RWPE2 (cell line): ENCODE measurements at regions not wholly inside any gene's neighbourhood (a gene's known extent, or its start where the extent isn't known, plus 50 kb on each side); places are given as distances from the start of the nearest gene placed in this dataset.

Experiments used
- ATAC-seq: fragments of 200-7000 bp; cut with Tn5 transposase; 3 replicates; pipeline ENCODE4 v1.9.1; 2021; ENCODE audit warnings: low read depth
- DNase-seq: peaks from one replicate; pipeline ENCODE4 v3.0.0-alpha.2; 2020; ENCODE audit warnings: low spot score
- H3K27ac ChIP-seq: fragments of 450-650 bp; 2 replicates; pipeline ENCODE4 v1.5.1; 2017; ENCODE audit warnings: mild to moderate bottlenecking; ENCODE audit not compliant: poor library complexity, severe bottlenecking
- H3K27me3 ChIP-seq: fragments of 250-450 bp; sonication (Bioruptor Pico); 2 replicates; pipeline ENCODE4 v1.5.1; 2021; ENCODE audit warnings: mild to moderate bottlenecking, moderate library complexity; ENCODE audit not compliant: insufficient read depth, poor library complexity, severe bottlenecking
- H3K36me3 ChIP-seq: fragments of 250-450 bp; sonication (Bioruptor Pico); 2 replicates; pipeline ENCODE4 v1.5.1; 2020; ENCODE audit warnings: low read depth, mild to moderate bottlenecking, moderate library complexity
- H3K4me1 ChIP-seq: fragments of 250-450 bp; sonication (Bioruptor Pico); 2 replicates; pipeline ENCODE4 v1.5.1; 2021; ENCODE audit warnings: mild to moderate bottlenecking, moderate library complexity; ENCODE audit not compliant: insufficient read depth, poor library complexity, severe bottlenecking
- H3K4me3 ChIP-seq: fragments of 250-450 bp; sonication (Bioruptor Pico); 2 replicates; pipeline ENCODE4 v1.5.1; 2021; ENCODE audit warnings: mild to moderate bottlenecking, moderate library complexity; ENCODE audit not compliant: severe bottlenecking
- H3K9me3 ChIP-seq: fragments of 250-450 bp; sonication (Bioruptor Pico); 2 replicates; pipeline ENCODE4 v1.5.1; 2021; ENCODE audit warnings: mild to moderate bottlenecking, moderate library complexity; ENCODE audit not compliant: severe bottlenecking
- CTCF ChIP-seq: fragments of 450-650 bp; IDR thresholded peaks from one replicate; pipeline ENCODE4 v1.5.1; 2017; ENCODE audit warnings: mild to moderate bottlenecking, moderate library complexity; ENCODE audit not compliant: poor library complexity, severe bottlenecking

- no peak for ATAC-seq
- TF ChIP-seq CTCF, result no peak
Observed at GRCh38 chr1:238099871-238100270, 209.1 kb upstream of the ZP4 start.

DNA sequence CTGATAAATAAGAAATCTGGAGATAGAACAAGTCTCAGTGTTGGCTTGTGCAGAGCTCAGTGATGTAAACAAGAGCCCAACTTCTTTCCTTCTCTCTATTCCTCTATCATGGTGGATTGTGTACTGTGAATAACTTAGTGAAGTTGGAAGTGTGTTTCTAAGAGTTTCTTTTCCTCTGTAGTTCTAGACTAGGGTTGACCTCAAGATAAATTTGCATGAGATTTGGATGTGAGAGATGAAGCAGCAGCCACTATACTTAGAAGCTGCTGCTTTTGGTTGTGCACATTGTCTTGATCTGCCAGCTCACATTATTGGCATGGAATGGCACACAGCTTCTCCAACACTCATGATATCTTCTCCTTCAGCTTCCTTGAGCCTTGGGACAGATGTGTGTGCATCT lies 198.9 kb upstream of the ZP4 start:
- no peak overlapping the region for H3K27ac ChIP-seq
- no peaks in the 10 kb centered on the region for H3K4me1 ChIP-seq
- ATAC-seq, result no peak
- no peak for TF ChIP-seq CTCF
- H3K9me3 ChIP-seq, result no peaks in the 10 kb centered on the region
- DNase-seq, result no peak
- no peaks in the 10 kb centered on the region for H3K36me3 ChIP-seq
- no peaks in the 10 kb centered on the region for H3K27me3 ChIP-seq
- no peak overlapping the region for H3K4me3 ChIP-seq

More at GRCh38 chr1:238099871-238100270, 209.1 kb upstream of the ZP4 start:
- Histone ChIP-seq H3K9me3 (no peaks in the 10 kb centered on the region), H3K4me3 (no peak overlapping the region), H3K4me1 (no peaks in the 10 kb centered on the region), H3K27me3 (no peaks in the 10 kb centered on the region), H3K27ac (no peak overlapping the region), H3K36me3 (no peaks in the 10 kb centered on the region)
- DNase-seq, result no peak

DNA sequence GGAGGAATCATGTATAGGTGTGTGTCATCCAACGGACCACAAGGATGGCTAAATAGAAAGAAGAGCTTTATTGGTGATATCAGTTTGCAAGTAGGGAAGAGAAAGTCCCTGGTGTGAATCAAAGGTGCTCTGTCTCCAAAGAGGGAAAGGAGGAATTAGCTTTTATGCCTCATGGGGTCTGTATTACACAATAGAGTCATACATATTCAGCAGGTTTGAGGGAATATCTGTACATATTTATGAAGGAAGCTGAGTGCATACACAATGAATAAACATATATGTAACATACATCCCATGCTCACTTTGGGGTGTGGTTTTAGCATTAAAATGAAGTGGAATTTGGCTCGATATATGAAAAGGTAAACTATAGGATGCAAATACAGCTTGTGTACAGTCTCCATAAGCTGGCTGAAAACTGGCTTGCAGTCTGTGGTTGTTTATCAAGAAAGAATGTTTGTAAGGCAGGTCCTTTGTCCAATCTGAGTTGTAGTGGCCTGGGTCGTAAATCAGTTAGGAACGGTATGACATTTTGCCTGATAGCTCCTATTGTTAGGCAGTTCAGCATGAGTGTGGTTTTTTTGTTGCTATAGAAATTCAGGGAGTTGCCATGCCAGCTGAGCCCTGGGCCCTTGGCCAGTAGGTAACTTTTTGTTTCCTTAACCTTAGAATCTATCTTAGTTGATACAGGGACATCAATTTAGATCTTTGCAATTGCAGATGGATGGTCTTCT lies 198.0 kb upstream of the ZP4 start:
- Histone ChIP-seq H3K4me1 (no peaks in the 10 kb centered on the region), H3K9me3 (no peaks in the 10 kb centered on the region), H3K4me3 (no peak overlapping the region), H3K36me3 (no peaks in the 10 kb centered on the region), H3K27me3 (no peaks in the 10 kb centered on the region), H3K27ac (no peak overlapping the region)
- DNase-seq (no peak), ATAC-seq (no peak)
- TF ChIP-seq CTCF, result no peak

DNA sequence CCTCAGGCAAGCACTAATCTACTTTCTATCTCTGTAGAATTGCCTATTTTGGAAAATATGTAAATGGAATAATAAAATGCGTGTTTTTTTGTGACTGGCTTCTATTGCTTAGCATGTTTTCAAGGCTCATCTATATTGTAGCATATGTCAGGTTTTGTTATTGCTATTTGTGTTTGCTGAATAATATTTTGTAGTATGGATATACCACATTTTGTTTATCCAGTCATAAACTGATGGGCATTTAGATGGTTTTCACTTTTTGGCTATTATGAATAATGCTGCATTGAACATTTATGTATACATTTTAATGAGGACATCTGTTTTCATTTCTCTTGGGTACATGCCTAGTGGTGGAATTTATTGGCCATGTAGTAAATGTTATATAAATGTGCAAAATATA lies 183.3 kb upstream of the ZP4 start:
- Histone ChIP-seq H3K9me3 (no peaks in the 10 kb centered on the region), H3K27me3 (no peaks in the 10 kb centered on the region), H3K4me3 (no peak overlapping the region), H3K36me3 (no peaks in the 10 kb centered on the region), H3K4me1 (no peaks in the 10 kb centered on the region), H3K27ac (no peak overlapping the region)
- TF ChIP-seq CTCF, result no peak
- DNase-seq (no peak), ATAC-seq (no peak)

- Histone ChIP-seq H3K4me1 (no peaks in the 10 kb centered on the region), H3K9me3 (no peaks in the 10 kb centered on the region), H3K27ac (no peak overlapping the region), H3K27me3 (no peaks in the 10 kb centered on the region), H3K4me3 (no peak overlapping the region), H3K36me3 (no peaks in the 10 kb centered on the region)
- ATAC-seq (no peak), DNase-seq (no peak)
- TF ChIP-seq CTCF, result no peak
Observed at GRCh38 chr1:238071061-238071460, 180.3 kb upstream of the ZP4 start.
